IPS DF 6.9 (cell line): ENCODE measurements at regions not wholly inside any gene's neighbourhood (a gene's known extent, or its start where the extent isn't known, plus 50 kb on each side); places are given as distances from the start of the nearest gene placed in this dataset.

Experiments used
- DNase-seq: peaks from one replicate; pipeline ENCODE4 v3.0.0-alpha.2; 2013; ENCODE audit warnings: low read depth, low spot score
- H3K27ac ChIP-seq: one replicate; pipeline ENCODE4 v1.5.1; 2013; ENCODE audit warnings: low read length, control low read depth
- H3K27me3 ChIP-seq: 2 replicates; pipeline ENCODE4 v1.6.1; 2013; ENCODE audit warnings: mild to moderate bottlenecking, low read length; ENCODE audit not compliant: control insufficient read depth, insufficient read depth
- H3K36me3 ChIP-seq: 2 replicates; pipeline ENCODE4 v1.6.1; 2013; ENCODE audit warnings: low read length; ENCODE audit not compliant: control insufficient read depth, insufficient read depth
- H3K4me1 ChIP-seq: 2 replicates; pipeline ENCODE4 v1.6.1; 2013; ENCODE audit warnings: low read length; ENCODE audit not compliant: control insufficient read depth, insufficient read depth
- H3K4me3 ChIP-seq: 2 replicates; pipeline ENCODE4 v1.5.1; 2013; ENCODE audit warnings: mild to moderate bottlenecking, low read length
- H3K9me3 ChIP-seq: 2 replicates; pipeline ENCODE4 v1.6.1; 2013; ENCODE audit warnings: low read length, inconsistent platforms; ENCODE audit not compliant: control insufficient read depth, insufficient read depth
- WGBS: extraction: QIAGEN DNeasy Blood & Tissue Kit; methylation state at CpG from one replicate; pipeline ENCODE4 v1.1.7; 2013; ENCODE audit warnings: mixed read lengths, missing lambda C conversion rate; ENCODE audit not compliant: insufficient read length, insufficient coverage; 5-methylcytosine and 5-hydroxymethylcytosine counted together

- Histone ChIP-seq H3K36me3 (no peaks in the 10 kb centered on the region), H3K9me3 (no peaks in the 10 kb centered on the region), H3K4me3 (no peak overlapping the region), H3K27me3 (no peaks in the 10 kb centered on the region; the same call in 1 of the 2 replicates), H3K27ac (no peak overlapping the region), H3K4me1 (no peaks in the 10 kb centered on the region)
- WGBS = no CpG with 5 or more reads among the region's 4 CpGs
- no peak for DNase-seq
These were observed 55.1 kb downstream of the KIF4B start for GRCh38 chr5:155068616-155069100.

GRCh38 chr5:155069961-155070360 lies 56.4 kb downstream of the KIF4B start:
- H3K36me3 ChIP-seq = no peaks in the 10 kb centered on the region
- H3K27ac ChIP-seq = no peak overlapping the region
- no peaks in the 10 kb centered on the region for H3K9me3 ChIP-seq
- H3K4me3 ChIP-seq = no peak overlapping the region
- no CpG with 5 or more reads among the region's 3 CpGs for WGBS
- H3K27me3 ChIP-seq = no peaks in the 10 kb centered on the region; the same call in 1 of the 2 replicates
- no peaks in the 10 kb centered on the region for H3K4me1 ChIP-seq
- DNase-seq = no peak

- Histone ChIP-seq H3K27ac (no peak overlapping the region), H3K9me3 (no peaks in the 10 kb centered on the region), H3K36me3 (no peaks in the 10 kb centered on the region), H3K4me1 (no peaks in the 10 kb centered on the region), H3K4me3 (no peak overlapping the region), H3K27me3 (no peaks in the 10 kb centered on the region; the same call in 1 of the 2 replicates)
- no peak for DNase-seq
These were observed 57.2 kb downstream of the KIF4B start for GRCh38 chr5:155070781-155071180.

- WGBS = no CpG with 5 or more reads among the region's 5 CpGs
- no peak overlapping the region for H3K27ac ChIP-seq
- no peak for DNase-seq
- no peaks in the 10 kb centered on the region for H3K9me3 ChIP-seq
- H3K27me3 ChIP-seq = no peaks in the 10 kb centered on the region
- H3K4me3 ChIP-seq = no peak overlapping the region
- H3K36me3 ChIP-seq = no peaks in the 10 kb centered on the region
- no peaks in the 10 kb centered on the region for H3K4me1 ChIP-seq
These were observed 62.8 kb downstream of the KIF4B start for GRCh38 chr5:155076379-155076778.

- H3K4me1 ChIP-seq = no peaks in the 10 kb centered on the region
- H3K27me3 ChIP-seq = no peaks in the 10 kb centered on the region
- no peak for DNase-seq
- H3K4me3 ChIP-seq = no peak overlapping the region
- H3K36me3 ChIP-seq = no peaks in the 10 kb centered on the region
- H3K27ac ChIP-seq = no peak overlapping the region
- no CpG with 5 or more reads among the region's 3 CpGs for whole genome bisulfite sequencing
- H3K9me3 ChIP-seq = no peaks in the 10 kb centered on the region
These were observed 66.1 kb downstream of the KIF4B start for GRCh38 chr5:155079698-155080097.

- no CpG with 5 or more reads among the region's 3 CpGs for WGBS
- no peaks in the 10 kb centered on the region for H3K27me3 ChIP-seq
- no peaks in the 10 kb centered on the region for H3K9me3 ChIP-seq
- H3K27ac ChIP-seq = no peak overlapping the region
- H3K4me1 ChIP-seq = no peaks in the 10 kb centered on the region
- no peak overlapping the region for H3K4me3 ChIP-seq
- H3K36me3 ChIP-seq = no peaks in the 10 kb centered on the region
- no peak for DNase-seq
These were observed 67.2 kb downstream of the KIF4B start for GRCh38 chr5:155080721-155081120.

- no peak for DNase-seq
- Histone ChIP-seq H3K27ac (no peak overlapping the region), H3K4me1 (no peaks in the 10 kb centered on the region), H3K36me3 (no peaks in the 10 kb centered on the region), H3K27me3 (no peaks in the 10 kb centered on the region), H3K9me3 (no peaks in the 10 kb centered on the region), H3K4me3 (no peak overlapping the region)
- WGBS = no CpG with 5 or more reads among the region's 3 CpGs
These were observed 68.1 kb downstream of the KIF4B start for GRCh38 chr5:155081618-155082017.

- Histone ChIP-seq H3K36me3 (no peaks in the 10 kb centered on the region), H3K4me3 (no peak overlapping the region), H3K9me3 (no peaks in the 10 kb centered on the region), H3K4me1 (no peaks in the 10 kb centered on the region), H3K27ac (no peak overlapping the region), H3K27me3 (no peaks in the 10 kb centered on the region)
- DNase-seq = no peak
- no CpG with 5 or more reads among the region's 4 CpGs for WGBS
These were observed 68.8 kb downstream of the KIF4B start for GRCh38 chr5:155082401-155082800.

- WGBS = no CpG with 5 or more reads among the region's 4 CpGs
- Histone ChIP-seq H3K27me3 (no peaks in the 10 kb centered on the region), H3K36me3 (no peaks in the 10 kb centered on the region), H3K4me3 (no peak overlapping the region), H3K9me3 (no peaks in the 10 kb centered on the region), H3K27ac (no peak overlapping the region), H3K4me1 (no peaks in the 10 kb centered on the region)
- DNase-seq = no peak
These were observed 71.9 kb downstream of the KIF4B start for GRCh38 chr5:155085282-155085989.

- Histone ChIP-seq H3K9me3 (no peaks in the 10 kb centered on the region), H3K4me1 (no peaks in the 10 kb centered on the region), H3K36me3 (no peaks in the 10 kb centered on the region), H3K4me3 (no peak overlapping the region), H3K27ac (no peak overlapping the region), H3K27me3 (no peaks in the 10 kb centered on the region)
- WGBS = no CpG with 5 or more reads among the region's 4 CpGs
- no peak for DNase-seq
These were observed 73.5 kb downstream of the KIF4B start for GRCh38 chr5:155087036-155087435.

GRCh38 chr5:155088811-155089210 lies 75.3 kb downstream of the KIF4B start:
- no CpG with 5 or more reads among the region's 2 CpGs for WGBS
- DNase-seq = no peak

More at GRCh38 chr5:155088811-155089210, 75.3 kb downstream of the KIF4B start:
- Histone ChIP-seq H3K27me3 (no peaks in the 10 kb centered on the region), H3K4me1 (no peaks in the 10 kb centered on the region), H3K36me3 (no peaks in the 10 kb centered on the region), H3K9me3 (no peaks in the 10 kb centered on the region), H3K4me3 (no peak overlapping the region), H3K27ac (no peak overlapping the region)
